ENCODE measurements at regions not wholly inside any gene's neighbourhood (a gene's known extent, or its start where the extent isn't known, plus 50 kb on each side); places are given as distances from the start of the nearest gene placed in this dataset.
"Not testable (repeated sequence)": the region's sequence is repeated elsewhere in the genome, so short reads cannot be mapped to it uniquely, and the experiment has no call there.

GRCh38 chr22:11370311-11370710 is 4157.7 kb upstream of the OR11H1 start:
- not testable (repeated sequence) for TF ChIP-seq EZH2 (IDR thresholded peaks at IDR 0.05; ENCODE audit: low read depth); CTCF (conservative IDR thresholded peaks at IDR 0.05)
